HEK293T (cell line): ENCODE measurements at regions not wholly inside any gene's neighbourhood (a gene's known extent, or its start where the extent isn't known, plus 50 kb on each side); places are given as distances from the start of the nearest gene placed in this dataset.
"Not testable (repeated sequence)": the region's sequence is repeated elsewhere in the genome, so short reads cannot be mapped to it uniquely, and the experiment has no call there.

Experiments used
- CTCF ChIA-PET: fragments of 350-600 bp; formaldehyde crosslinking; extraction: SDS; loops from one replicate; lab custom pipeline; 2021; ENCODE audit warnings: antibody characterized with exemption, inconsistent platforms; lab: Yijun Ruan, JAX
- POLR2A ChIA-PET: fragments of 350-600 bp; formaldehyde crosslinking; extraction: SDS; loops from one replicate; lab custom pipeline; 2020; ENCODE audit warnings: antibody characterized with exemption, inconsistent platforms; lab: Yijun Ruan, JAX
- DNase-seq: peaks from one replicate; pipeline ENCODE4 v3.0.0; 2012; ENCODE audit warnings: mixed read lengths; ENCODE audit errors: extremely low spot score
- ARNT ChIP-seq: fragments of 450-650 bp; IDR thresholded peaks from 2 replicates; pipeline ENCODE4 v1.6.1; 2017; ENCODE audit warnings: mild to moderate bottlenecking
- BHLHE40 ChIP-seq: fragments of 450-650 bp; IDR thresholded peaks from 2 replicates; pipeline ENCODE4 v1.6.1; 2016; ENCODE audit warnings: mild to moderate bottlenecking, moderate library complexity, borderline replicate concordance
- CTBP1 ChIP-seq: fragments of 450-650 bp; IDR thresholded peaks from 2 replicates; pipeline ENCODE4 v1.6.1; 2016; ENCODE audit warnings: borderline replicate concordance
- ELF4 ChIP-seq: fragments of 450-650 bp; IDR thresholded peaks from 2 replicates; pipeline ENCODE4 v1.6.1; 2017; ENCODE audit warnings: antibody characterized with exemption
- FOXA1 ChIP-seq: fragments of 450-650 bp; IDR thresholded peaks from 2 replicates; pipeline ENCODE4 v1.6.1; 2016; ENCODE audit warnings: mild to moderate bottlenecking
- FOXK2 ChIP-seq: fragments of 450-650 bp; IDR thresholded peaks from 2 replicates; pipeline ENCODE4 v1.6.1; 2016; ENCODE audit warnings: mild to moderate bottlenecking
- FOXM1 ChIP-seq: fragments of 450-650 bp; IDR thresholded peaks from 2 replicates; pipeline ENCODE4 v1.6.1; 2017; ENCODE audit warnings: mild to moderate bottlenecking, borderline replicate concordance
- HDGF ChIP-seq: fragments of 450-650 bp; IDR thresholded peaks from 2 replicates; pipeline ENCODE4 v1.6.1; 2017; ENCODE audit warnings: antibody characterized with exemption, borderline replicate concordance
- L3MBTL2 ChIP-seq: fragments of 450-650 bp; conservative IDR thresholded peaks from 2 replicates; pipeline ENCODE4 v1.6.1; 2016; ENCODE audit warnings: mild to moderate bottlenecking
- LEF1 ChIP-seq: fragments of 450-650 bp; IDR thresholded peaks from 2 replicates; pipeline ENCODE4 v1.6.1; 2017; ENCODE audit warnings: mild to moderate bottlenecking, borderline replicate concordance
- NFRKB ChIP-seq: fragments of 450-650 bp; IDR thresholded peaks from 2 replicates; pipeline ENCODE4 v1.6.1; 2016; ENCODE audit warnings: mild to moderate bottlenecking, moderate library complexity
- SP1 ChIP-seq: fragments of 450-650 bp; IDR thresholded peaks from 2 replicates; pipeline ENCODE4 v1.6.1; 2017
- SUZ12 ChIP-seq: fragments of 450-650 bp; IDR thresholded peaks from 2 replicates; pipeline ENCODE4 v1.6.1; 2016; ENCODE audit warnings: mild to moderate bottlenecking
- TARDBP ChIP-seq: fragments of 450-650 bp; IDR thresholded peaks from 2 replicates; pipeline ENCODE4 v1.6.1; 2016
- ZNF384 ChIP-seq: fragments of 450-650 bp; IDR thresholded peaks from 2 replicates; pipeline ENCODE4 v1.6.1; 2016
- TF ChIP-seq, protein P1 (sequence below): fragments of 450-650 bp; IDR thresholded peaks from 2 replicates; pipeline ENCODE4 v1.6.1; 2016

DNA sequence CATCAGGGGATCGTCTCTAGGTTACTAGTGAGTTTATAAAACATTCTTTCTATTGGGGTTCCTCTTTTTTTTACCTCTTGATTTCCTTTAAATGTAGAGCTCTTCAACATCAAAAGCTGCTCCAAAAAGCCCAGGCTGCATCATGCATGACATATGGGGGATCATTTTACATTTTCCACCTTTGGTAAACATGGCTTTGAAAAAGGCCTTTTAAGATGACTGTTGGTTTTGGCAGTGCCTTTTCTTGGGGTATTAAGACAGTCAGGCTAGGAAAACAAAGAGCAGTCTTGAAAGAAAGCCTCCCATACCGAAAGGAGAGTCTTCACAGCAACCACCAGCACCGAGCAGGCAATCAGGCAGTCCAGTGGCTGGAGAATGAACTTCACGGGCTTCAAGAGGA lies 73.2 kb downstream of the NPEPL1 start:
- no peak for DNase-seq
- POLR2A ChIA-PET = no interaction called here
- CTCF ChIA-PET = no interaction called here
- TF ChIP-seq SP1 = no peak
- TF ChIP-seq TARDBP = no peak
- TF ChIP-seq SUZ12 = no peak
- TF ChIP-seq L3MBTL2 = no peak
- TF ChIP-seq, protein P1, sequence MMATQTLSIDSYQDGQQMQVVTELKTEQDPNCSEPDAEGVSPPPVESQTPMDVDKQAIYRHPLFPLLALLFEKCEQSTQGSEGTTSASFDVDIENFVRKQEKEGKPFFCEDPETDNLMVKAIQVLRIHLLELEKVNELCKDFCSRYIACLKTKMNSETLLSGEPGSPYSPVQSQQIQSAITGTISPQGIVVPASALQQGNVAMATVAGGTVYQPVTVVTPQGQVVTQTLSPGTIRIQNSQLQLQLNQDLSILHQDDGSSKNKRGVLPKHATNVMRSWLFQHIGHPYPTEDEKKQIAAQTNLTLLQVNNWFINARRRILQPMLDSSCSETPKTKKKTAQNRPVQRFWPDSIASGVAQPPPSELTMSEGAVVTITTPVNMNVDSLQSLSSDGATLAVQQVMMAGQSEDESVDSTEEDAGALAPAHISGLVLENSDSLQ = no peak
- no peak for TF ChIP-seq HDGF
- no peak for TF ChIP-seq ARNT
- no peak for TF ChIP-seq FOXM1
- TF ChIP-seq FOXK2 = no peak
- TF ChIP-seq BHLHE40 = no peak
- no peak for TF ChIP-seq NFRKB
- no peak for TF ChIP-seq ELF4
- no peak for TF ChIP-seq ZNF384
- TF ChIP-seq LEF1 = no peak
- TF ChIP-seq FOXA1 = no peak
- no peak for TF ChIP-seq CTBP1

DNA sequence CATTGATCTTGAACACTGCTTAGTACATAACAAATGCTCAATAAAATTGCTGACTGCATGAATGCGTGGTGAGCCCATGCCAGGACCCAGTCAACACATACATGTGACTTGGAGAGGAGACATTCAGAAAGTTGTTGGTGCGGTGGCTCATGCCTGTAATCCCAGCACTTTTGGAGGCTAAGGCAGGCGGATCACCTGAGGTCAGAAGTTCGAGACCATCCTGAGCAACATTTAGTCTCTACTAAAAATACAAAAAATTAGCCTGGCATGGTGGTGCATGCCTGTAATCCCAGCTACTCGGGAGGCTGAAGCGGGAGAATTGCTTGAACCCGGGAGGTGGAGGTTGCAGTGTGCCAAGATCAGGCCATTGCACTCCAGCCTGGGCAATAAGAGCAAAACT lies 75.2 kb downstream of the NPEPL1 start:
- CTCF ChIA-PET = interaction anchor here (0.7 kb wide), 1 partner anchor 320 kb away, joined by 3 read pairs; no protein-coding TSS in a partner anchor
- POLR2A ChIA-PET, DNase-seq: not testable (repeated sequence)
